Ishikawa (cell line): ENCODE measurements at regions not wholly inside any gene's neighbourhood (a gene's known extent, or its start where the extent isn't known, plus 50 kb on each side); places are given as distances from the start of the nearest gene placed in this dataset.

Source experiments
- CEBPB ChIP-seq: IDR thresholded peaks from 2 replicates; pipeline ENCODE4 v1.6.1; 2012
- CREB1 ChIP-seq: IDR thresholded peaks from 2 replicates; pipeline ENCODE4 v1.6.1; 2012; ENCODE audit warnings: low read depth
- EGR1 ChIP-seq: IDR thresholded peaks from 2 replicates; pipeline ENCODE4 v1.6.1; 2012
- EP300 ChIP-seq: IDR thresholded peaks from 2 replicates; pipeline ENCODE4 v1.6.1; 2012; ENCODE audit warnings: borderline replicate concordance
- FOXM1 ChIP-seq: IDR thresholded peaks from 2 replicates; pipeline ENCODE4 v1.6.1; 2012; ENCODE audit warnings: low read depth, borderline replicate concordance
- MAX ChIP-seq: IDR thresholded peaks from 2 replicates; pipeline ENCODE4 v1.6.1; 2012
- NFIC ChIP-seq: IDR thresholded peaks from 2 replicates; pipeline ENCODE4 v1.6.1; 2012
- RAD21 ChIP-seq: IDR thresholded peaks from 2 replicates; pipeline ENCODE4 v1.6.1; 2012; ENCODE audit warnings: low read depth
- REST ChIP-seq: IDR thresholded peaks from 2 replicates; pipeline ENCODE4 v1.6.1; 2012; ENCODE audit warnings: low read depth, mild to moderate bottlenecking
- TAF1 ChIP-seq: IDR thresholded peaks from 2 replicates; pipeline ENCODE4 v1.6.1; 2012; ENCODE audit warnings: low read depth, mild to moderate bottlenecking
- TCF12 ChIP-seq: IDR thresholded peaks from 2 replicates; pipeline ENCODE4 v1.6.1; 2012; ENCODE audit warnings: low read depth
- TEAD4 ChIP-seq: IDR thresholded peaks from 2 replicates; pipeline ENCODE4 v1.6.1; 2012
- USF1 ChIP-seq: IDR thresholded peaks from 2 replicates; pipeline ENCODE4 v1.6.1; 2012
- YY1 ChIP-seq: IDR thresholded peaks from 2 replicates; pipeline ENCODE4 v1.6.1; 2012; ENCODE audit warnings: low read depth
- ZBTB7A ChIP-seq: IDR thresholded peaks from 2 replicates; pipeline ENCODE4 v1.6.1; 2012; ENCODE audit warnings: low read depth

- TF ChIP-seq TAF1 (no peak), RAD21 (no peak), EP300 (no peak), REST (no peak), CEBPB (no peak), ZBTB7A (no peak), FOXM1 (no peak), EGR1 (no peak), MAX (no peak)
Observed at GRCh38 chr3:36317915-36318314, 62.4 kb upstream of the STAC start.

GRCh38 chr3:36318621-36319200 lies 61.6 kb upstream of the STAC start:
- TF ChIP-seq MAX (no peak), CEBPB (no peak)

GRCh38 chr3:36319680-36320079 lies 60.6 kb upstream of the STAC start:
- TF ChIP-seq EP300 (no peak), USF1 (no peak), MAX (no peak), ZBTB7A (no peak), TAF1 (no peak), NFIC (no peak), RAD21 (no peak), CEBPB (no peak), CREB1 (no peak), YY1 (no peak), TEAD4 (no peak), EGR1 (no peak), TCF12 (no peak), REST (no peak), FOXM1 (no peak)
